Suppressor macrophage (primary cell): ENCODE measurements at regions not wholly inside any gene's neighbourhood (a gene's known extent, or its start where the extent isn't known, plus 50 kb on each side); places are given as distances from the start of the nearest gene placed in this dataset.

ENCODE experiments used
- DNase-seq, 4 experiments: peaks; one replicate each; pipeline ENCODE4 v3.0.0-alpha.2; 2020 to 2022

DNA sequence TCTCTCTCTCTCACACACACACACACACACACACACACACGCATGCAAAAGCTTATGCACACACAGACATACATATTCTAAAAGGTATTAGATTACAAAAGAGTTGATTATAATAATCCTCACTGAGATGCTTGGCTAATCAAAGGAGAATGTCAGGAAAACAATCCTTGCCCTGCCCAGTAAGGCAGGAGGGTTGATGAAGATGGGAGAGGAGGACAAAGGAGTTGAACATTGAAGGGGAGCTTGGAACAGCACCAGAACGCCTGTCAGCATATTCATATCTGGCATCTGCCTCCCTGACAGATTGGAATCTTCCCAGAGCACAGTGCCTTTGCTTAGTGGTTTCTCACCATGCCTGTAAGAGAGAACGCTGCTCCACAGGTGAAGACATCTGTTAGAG is 68.6 kb upstream of the PALMD start:
- no peak for DNase-seq

DNA sequence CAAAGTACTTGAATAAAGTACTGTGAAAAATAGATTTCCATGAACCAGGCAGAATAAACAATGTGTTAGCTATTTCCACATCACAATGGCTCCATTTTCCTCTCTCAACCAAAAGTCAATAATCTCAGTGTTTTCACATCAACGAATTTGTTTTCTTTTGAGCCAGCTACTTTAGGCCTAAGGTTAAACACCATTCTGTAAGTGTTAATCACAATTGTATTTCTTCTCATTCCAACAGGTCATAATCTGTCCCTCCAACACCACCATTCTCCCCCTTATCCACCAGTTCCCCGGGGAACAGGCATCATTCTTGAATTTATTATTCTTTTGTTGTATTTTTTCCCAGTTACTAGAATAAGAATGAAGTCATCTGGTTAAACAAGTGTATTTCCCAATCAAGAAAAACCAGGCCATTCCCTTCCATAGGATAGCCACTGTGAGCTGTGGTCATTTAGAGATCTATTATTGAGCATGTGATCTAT is 66.2 kb upstream of the PALMD start:
- no peak for DNase-seq

GRCh38 chr1:99580451-99580850 is 65.5 kb upstream of the PALMD start:
- DNase-seq = no peak

GRCh38 chr1:99587008-99587407 is 58.9 kb upstream of the PALMD start:
- no peak for DNase-seq

DNA sequence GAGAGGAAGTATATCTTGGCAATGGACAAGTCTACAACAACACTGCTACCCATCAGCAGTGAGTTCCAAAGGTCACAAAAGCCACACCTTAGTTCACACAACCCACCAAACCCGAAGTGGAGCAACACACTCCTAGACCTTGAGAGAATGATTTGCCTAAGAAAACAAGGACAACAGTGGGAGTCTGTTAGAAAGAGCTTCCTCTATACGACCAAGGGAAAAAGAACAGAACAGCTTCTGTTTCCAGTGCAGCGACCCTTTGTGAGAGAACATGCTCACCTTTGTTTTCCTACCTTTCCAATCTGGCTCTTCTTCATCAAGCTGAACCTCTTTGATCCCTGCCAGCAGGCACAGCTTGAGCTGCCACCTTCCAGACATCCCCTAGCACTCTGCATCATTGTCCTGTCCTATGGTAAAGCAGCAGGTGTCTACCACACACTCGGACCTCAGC is 56.7 kb upstream of the PALMD start:
- no peak for DNase-seq

DNA sequence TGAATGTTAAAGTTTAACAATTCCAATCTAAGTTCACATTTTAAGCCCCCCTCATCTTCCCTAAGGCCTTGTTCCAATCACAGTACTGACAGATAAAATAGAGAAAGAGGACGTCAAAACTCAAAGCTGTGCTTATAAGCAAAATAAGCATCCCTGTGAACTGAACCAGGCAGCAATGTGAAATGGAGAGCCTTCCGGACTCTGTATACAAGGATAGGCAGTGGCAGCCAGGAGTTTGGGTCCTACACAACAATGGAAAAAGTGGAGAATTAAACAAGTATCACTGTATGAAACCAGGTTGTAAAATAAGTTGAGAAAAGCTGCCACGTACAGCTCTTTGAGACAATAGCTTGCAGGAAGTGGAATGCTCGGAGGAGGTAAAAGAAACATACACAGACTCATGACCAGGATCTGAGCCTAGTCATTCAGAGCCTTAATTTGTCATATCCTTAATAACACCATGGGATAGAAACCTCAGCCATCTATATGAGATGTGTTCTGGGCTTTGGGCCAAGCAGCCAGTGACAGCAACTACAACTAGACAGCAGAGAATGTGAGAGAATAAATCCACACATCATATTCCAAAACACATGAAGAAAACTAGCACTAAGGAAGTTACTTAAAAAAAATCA is 55.2 kb upstream of the PALMD start:
- no peak for DNase-seq

- DNase-seq = no peak
Measured at GRCh38 chr1:99591886-99592285, 54.0 kb upstream of the PALMD start.

DNA sequence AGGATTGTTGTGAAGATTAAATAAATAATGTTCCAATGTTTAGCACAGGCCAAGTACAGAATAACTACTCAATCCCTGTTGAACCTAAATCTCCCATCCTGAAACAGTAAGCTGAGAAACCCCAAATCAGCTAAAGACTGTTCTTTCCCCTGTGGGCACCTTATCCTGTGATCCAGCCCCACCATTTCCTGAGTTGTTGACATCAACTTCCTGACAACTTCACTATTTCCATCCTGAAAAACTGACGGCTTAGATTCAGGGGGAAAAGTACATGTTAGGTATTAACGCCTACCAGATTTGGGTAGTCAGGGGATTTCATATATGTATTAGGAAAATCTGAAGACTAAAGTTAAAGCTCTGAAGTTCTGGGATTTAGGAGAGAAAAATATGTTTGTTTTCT is 51.7 kb upstream of the PALMD start:
- no peak for DNase-seq

GRCh38 chr1:99595041-99595440 is 50.9 kb upstream of the PALMD start:
- DNase-seq = no peak

GRCh38 chr1:99595441-99595840 is 50.5 kb upstream of the PALMD start:
- DNase-seq = no peak
